Thoracic aorta (tissue), 2 donors: ENCODE measurements at regions not wholly inside any gene's neighbourhood (a gene's known extent, or its start where the extent isn't known, plus 50 kb on each side); places are given as distances from the start of the nearest gene placed in this dataset.
A peak's percentile ranks its signal among the peaks of the same experiment; 100 is the strongest.

Experiments used
- ATAC-seq: fragments of 150-250 bp; one replicate; pipeline ENCODE4 v1.8.0; 2017; ENCODE audit warnings: low read depth; ENCODE audit not compliant: insufficient number of reproducible peaks, low FRiP score
- DNase-seq: peaks from one replicate; pipeline ENCODE4 v3.0.0-alpha.2; 2020; ENCODE audit warnings: low spot score
- H3K27ac ChIP-seq, 2 donors: fragments of 200-600 bp; sonication (generic); 1 replicate in 1 of 2; 2 replicates in 1 of 2; pipeline ENCODE4 v1.5.1; 2016; ENCODE audit warnings: mild to moderate bottlenecking in 2 of 2, moderate library complexity in 2 of 2
- H3K27me3 ChIP-seq: fragments of 200-600 bp; sonication (generic); replicated peaks from 2 replicates; pipeline ENCODE4 v1.6.0; 2016; ENCODE audit warnings: mild to moderate bottlenecking; ENCODE audit not compliant: insufficient read depth
- H3K36me3 ChIP-seq: fragments of 200-600 bp; sonication (generic); one replicate; pipeline ENCODE4 v1.5.1; 2016
- H3K4me1 ChIP-seq, 2 donors: fragments of 200-600 bp; sonication (generic); 1 replicate in 1 of 2; 2 replicates in 1 of 2; pipeline versions ENCODE4 v1.5.1 to v1.6.0; 2016; ENCODE audit warnings: low read depth in 2 of 2, mild to moderate bottlenecking in 1 of 2; ENCODE audit not compliant: control insufficient read depth in 1 of 2
- H3K4me3 ChIP-seq: fragments of 200-600 bp; sonication (generic); 2 replicates; pipeline ENCODE4 v1.5.1; 2016; ENCODE audit warnings: mild to moderate bottlenecking
- H3K9me3 ChIP-seq: fragments of 200-600 bp; sonication (generic); 2 replicates; pipeline ENCODE4 v1.5.1; 2016
- TF ChIP-seq, protein P1 (sequence below): fragments of 200-600 bp; sonication (generic); IDR thresholded peaks from one replicate; pipeline ENCODE4 v1.5.1; 2019; ENCODE audit warnings: antibody characterized with exemption

GRCh38 chr2:128374711-128375413, 56.2 kb upstream of the HS6ST1 start:
- H3K4me3 ChIP-seq, result no peak overlapping the region
- TF ChIP-seq, protein P1, sequence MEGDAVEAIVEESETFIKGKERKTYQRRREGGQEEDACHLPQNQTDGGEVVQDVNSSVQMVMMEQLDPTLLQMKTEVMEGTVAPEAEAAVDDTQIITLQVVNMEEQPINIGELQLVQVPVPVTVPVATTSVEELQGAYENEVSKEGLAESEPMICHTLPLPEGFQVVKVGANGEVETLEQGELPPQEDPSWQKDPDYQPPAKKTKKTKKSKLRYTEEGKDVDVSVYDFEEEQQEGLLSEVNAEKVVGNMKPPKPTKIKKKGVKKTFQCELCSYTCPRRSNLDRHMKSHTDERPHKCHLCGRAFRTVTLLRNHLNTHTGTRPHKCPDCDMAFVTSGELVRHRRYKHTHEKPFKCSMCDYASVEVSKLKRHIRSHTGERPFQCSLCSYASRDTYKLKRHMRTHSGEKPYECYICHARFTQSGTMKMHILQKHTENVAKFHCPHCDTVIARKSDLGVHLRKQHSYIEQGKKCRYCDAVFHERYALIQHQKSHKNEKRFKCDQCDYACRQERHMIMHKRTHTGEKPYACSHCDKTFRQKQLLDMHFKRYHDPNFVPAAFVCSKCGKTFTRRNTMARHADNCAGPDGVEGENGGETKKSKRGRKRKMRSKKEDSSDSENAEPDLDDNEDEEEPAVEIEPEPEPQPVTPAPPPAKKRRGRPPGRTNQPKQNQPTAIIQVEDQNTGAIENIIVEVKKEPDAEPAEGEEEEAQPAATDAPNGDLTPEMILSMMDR, result no peak
- H3K9me3 ChIP-seq, result no peaks in the 10 kb centered on the region
- ATAC-seq, result no peak
- no peak for DNase-seq
- H3K27me3 ChIP-seq, result no peaks in the 10 kb centered on the region
- H3K27ac ChIP-seq, result peak overlapping the region; percentile 32 to 80
- H3K36me3 ChIP-seq, result no peaks in the 10 kb centered on the region
- H3K4me1 ChIP-seq, result peaks cover 17 to 29% of the 10 kb centered on the region in 2 donors

GRCh38 chr2:128375454-128375853, 56.8 kb upstream of the HS6ST1 start:
- TF ChIP-seq, protein P1, result no peak
- Histone ChIP-seq H3K27me3 (no peaks in the 10 kb centered on the region), H3K4me1 (peaks cover 17 to 32% of the 10 kb centered on the region in 2 donors), H3K27ac (peak overlapping the region; percentile 32 to 80), H3K9me3 (no peaks in the 10 kb centered on the region), H3K4me3 (no peak overlapping the region), H3K36me3 (no peaks in the 10 kb centered on the region)
- ATAC-seq (no peak), DNase-seq (no peak)

DNA sequence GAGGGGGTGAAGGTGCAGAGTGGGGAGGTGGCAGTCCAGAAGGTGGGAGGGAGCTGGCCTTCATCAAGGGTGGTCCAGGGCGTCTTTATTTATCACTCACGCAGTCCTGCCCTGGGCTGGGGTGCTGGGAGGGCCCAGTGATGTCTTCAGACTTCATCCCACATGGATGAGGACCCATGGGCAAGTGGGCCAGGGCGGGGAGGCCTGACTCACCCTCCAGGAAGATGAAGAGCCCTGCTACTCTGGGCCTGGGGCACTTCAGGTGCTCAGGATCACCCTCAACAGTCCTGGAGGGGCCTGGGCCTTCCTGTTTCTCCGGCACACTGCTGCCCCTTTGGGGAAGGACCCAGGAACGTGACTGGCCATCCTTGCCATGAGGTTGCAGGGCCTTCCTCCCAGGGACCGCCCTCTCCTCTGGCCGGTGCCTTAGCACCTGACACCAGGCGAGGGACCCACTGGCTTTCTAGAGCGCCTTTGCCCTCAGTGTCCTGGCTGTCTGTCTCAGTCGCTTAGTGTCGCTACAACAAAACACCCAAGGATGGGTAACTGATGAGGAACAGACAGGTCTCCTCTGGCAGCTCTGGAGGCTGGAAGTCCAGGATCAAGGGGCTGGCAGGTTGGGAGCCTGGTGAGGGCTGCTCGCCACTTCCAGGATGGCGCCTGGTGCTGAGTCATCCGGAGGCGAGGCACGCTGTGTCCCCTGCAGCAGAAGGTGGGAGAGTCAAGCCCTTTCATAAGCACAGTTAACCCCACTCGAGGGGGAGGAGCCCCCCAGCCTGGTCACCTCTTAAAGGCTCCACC, 57.8 kb upstream of the HS6ST1 start:
- Histone ChIP-seq H3K27ac (peak overlapping the region; percentile 32 to 80), H3K27me3 (no peaks in the 10 kb centered on the region), H3K4me3 (no peak overlapping the region), H3K9me3 (no peaks in the 10 kb centered on the region), H3K4me1 (peaks cover 17 to 32% of the 10 kb centered on the region in 2 donors), H3K36me3 (no peaks in the 10 kb centered on the region)
- ATAC-seq (no peak), DNase-seq (no peak)
- TF ChIP-seq, protein P1, result no peak

DNA sequence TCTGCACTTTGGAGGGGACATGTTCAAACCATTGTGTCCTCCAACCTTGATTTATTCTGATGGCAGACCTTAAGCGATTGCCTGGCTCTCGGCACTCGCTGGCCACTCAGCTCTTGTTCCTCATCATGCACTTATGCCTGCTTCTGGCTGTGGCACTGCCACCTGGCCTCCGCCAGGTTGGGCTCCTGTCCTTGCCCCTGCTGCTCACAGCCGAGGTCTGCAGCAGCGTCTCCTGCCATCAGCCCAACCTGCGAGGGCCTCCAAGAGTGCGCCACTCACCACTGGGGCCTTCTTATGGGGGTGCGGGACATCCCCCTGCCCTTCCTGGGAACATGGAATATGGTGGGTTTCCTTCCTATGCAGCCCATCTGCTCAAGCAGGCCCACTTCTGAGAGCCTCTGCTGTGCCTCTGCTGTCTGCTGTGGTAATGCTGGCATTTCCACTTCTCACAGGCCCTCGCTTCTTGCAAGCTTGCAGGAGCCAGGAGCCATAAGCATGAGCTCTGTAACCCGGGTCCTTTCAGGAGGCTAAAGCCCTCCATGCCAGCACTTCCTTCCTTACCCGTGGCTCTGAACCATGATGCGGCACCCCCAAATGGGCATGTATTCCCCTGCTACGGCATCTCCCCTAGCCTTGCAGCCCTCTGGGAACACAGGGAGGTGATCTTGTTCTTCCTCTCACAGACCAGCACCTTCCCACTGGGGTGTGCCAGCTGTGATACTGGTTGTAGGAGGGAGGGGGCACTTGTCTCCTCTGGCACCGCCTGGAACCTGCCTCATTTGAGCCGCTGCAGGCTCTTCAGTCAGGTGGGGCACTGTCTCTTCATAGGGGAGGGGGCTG, 58.6 kb upstream of the HS6ST1 start:
- Histone ChIP-seq H3K27ac (no peak overlapping the region), H3K9me3 (no peaks in the 10 kb centered on the region), H3K27me3 (no peaks in the 10 kb centered on the region), H3K36me3 (no peaks in the 10 kb centered on the region), H3K4me3 (no peak overlapping the region), H3K4me1 (peaks cover 17 to 32% of the 10 kb centered on the region in 2 donors)
- no peak for ATAC-seq
- DNase-seq, result no peak
- TF ChIP-seq, protein P1, result no peak
